Upper lobe of right lung (tissue), 1 donor: ENCODE measurements at regions not wholly inside any gene's neighbourhood (a gene's known extent, or its start where the extent isn't known, plus 50 kb on each side); places are given as distances from the start of the nearest gene placed in this dataset.

Experiments used
- ATAC-seq: fragments of 200-7000 bp; cut with Tn5 transposase; one replicate; pipeline ENCODE4 v1.9.1; 2020; ENCODE audit warnings: mild to moderate bottlenecking, moderate library complexity
- DNase-seq: peaks from one replicate; pipeline ENCODE4 v3.0.0-alpha.2; 2020
- H3K27ac ChIP-seq: fragments of 200-600 bp; one replicate; pipeline ENCODE4 v1.8.0; 2022
- H3K27me3 ChIP-seq: fragments of 200-600 bp; one replicate; pipeline ENCODE4 v1.8.0; 2022; ENCODE audit warnings: mild to moderate bottlenecking
- H3K36me3 ChIP-seq: fragments of 200-600 bp; one replicate; pipeline ENCODE4 v1.8.0; 2022
- H3K4me1 ChIP-seq: fragments of 200-600 bp; one replicate; pipeline ENCODE4 v1.8.0; 2022
- H3K4me3 ChIP-seq: fragments of 200-600 bp; one replicate; pipeline ENCODE4 v1.8.0; 2022; ENCODE audit warnings: mild to moderate bottlenecking
- H3K9me3 ChIP-seq: fragments of 200-600 bp; one replicate; pipeline ENCODE4 v1.8.0; 2022
- CTCF ChIP-seq: fragments of 200-600 bp; IDR thresholded peaks from one replicate; pipeline ENCODE4 v1.8.0; 2022; ENCODE audit warnings: antibody characterized with exemption
- intact Hi-C: fragments of 100-400 bp; cut with DNase I; formaldehyde crosslinking; loops from one replicate; pipeline ENCODE4 v1.11.0; 2022
- donor health status: DM: no; HTN: yes; CAD: no; lungs with severe emphysema.

GRCh38 chr7:24417526-24418120, 133.6 kb downstream of the NPY start:
- Histone ChIP-seq H3K27ac (no peak overlapping the region), H3K4me1 (no peaks in the 10 kb centered on the region), H3K4me3 (no peak overlapping the region), H3K36me3 (no peaks in the 10 kb centered on the region), H3K27me3 (no peaks in the 10 kb centered on the region), H3K9me3 (peaks cover 6% of the 10 kb centered on the region)
- ATAC-seq: no peak
- intact Hi-C loops: no loop called here
- TF ChIP-seq CTCF: no peak
- DNase-seq: no peak

- ATAC-seq: no peak
- H3K27ac ChIP-seq: no peak overlapping the region
- DNase-seq: no peak
- intact Hi-C loops: no loop called here
- H3K27me3 ChIP-seq: no peaks in the 10 kb centered on the region
- TF ChIP-seq CTCF: no peak
- H3K4me3 ChIP-seq: no peak overlapping the region
- H3K36me3 ChIP-seq: no peaks in the 10 kb centered on the region
- H3K9me3 ChIP-seq: peaks cover 3% of the 10 kb centered on the region
- no peaks in the 10 kb centered on the region for H3K4me1 ChIP-seq
Measured at GRCh38 chr7:24419077-24419476, 135.1 kb downstream of the NPY start.

GRCh38 chr7:24419511-24419910, 135.5 kb downstream of the NPY start:
- no peaks in the 10 kb centered on the region for H3K27me3 ChIP-seq
- no peak overlapping the region for H3K27ac ChIP-seq
- DNase-seq (no peak), ATAC-seq (no peak)
- no peaks in the 10 kb centered on the region for H3K36me3 ChIP-seq
- H3K9me3 ChIP-seq: no peaks in the 10 kb centered on the region
- intact Hi-C loops: no loop called here
- no peak for TF ChIP-seq CTCF
- no peaks in the 10 kb centered on the region for H3K4me1 ChIP-seq
- no peak overlapping the region for H3K4me3 ChIP-seq

GRCh38 chr7:24422441-24423010, 138.5 kb downstream of the NPY start:
- Histone ChIP-seq H3K27me3 (no peaks in the 10 kb centered on the region), H3K27ac (no peak overlapping the region), H3K9me3 (no peaks in the 10 kb centered on the region), H3K4me1 (no peaks in the 10 kb centered on the region), H3K4me3 (no peak overlapping the region), H3K36me3 (no peaks in the 10 kb centered on the region)
- no peak for DNase-seq
- intact Hi-C loops: no loop called here
- TF ChIP-seq CTCF: no peak
- no peak for ATAC-seq

- no peak for ATAC-seq
- Histone ChIP-seq H3K4me3 (no peak overlapping the region), H3K27me3 (no peaks in the 10 kb centered on the region), H3K9me3 (no peaks in the 10 kb centered on the region), H3K4me1 (no peaks in the 10 kb centered on the region), H3K36me3 (no peaks in the 10 kb centered on the region), H3K27ac (no peak overlapping the region)
- intact Hi-C loops: no loop called here
- no peak for DNase-seq
- TF ChIP-seq CTCF: no peak
Measured at GRCh38 chr7:24425664-24426063, 141.7 kb downstream of the NPY start.

- TF ChIP-seq CTCF: no peak
- DNase-seq (no peak), ATAC-seq (no peak)
- no peak overlapping the region for H3K27ac ChIP-seq
- no peaks in the 10 kb centered on the region for H3K36me3 ChIP-seq
- no peak overlapping the region for H3K4me3 ChIP-seq
- H3K9me3 ChIP-seq: no peaks in the 10 kb centered on the region
- H3K27me3 ChIP-seq: no peaks in the 10 kb centered on the region
- intact Hi-C loops: no loop called here
- no peaks in the 10 kb centered on the region for H3K4me1 ChIP-seq
Measured at GRCh38 chr7:24427048-24427447, 143.1 kb downstream of the NPY start.
